Neuronal stem cell (in vitro differentiated cells): ENCODE measurements at regions not wholly inside any gene's neighbourhood (a gene's known extent, or its start where the extent isn't known, plus 50 kb on each side); places are given as distances from the start of the nearest gene placed in this dataset.

ENCODE experiments used
- DNase-seq: peaks from one replicate; pipeline ENCODE4 v3.0.0-alpha.2; 2013; ENCODE audit warnings: low spot score
- H2AFZ ChIP-seq: one replicate; pipeline ENCODE4 v1.6.1; 2013; ENCODE audit warnings: mild to moderate bottlenecking, low read length, inconsistent platforms
- H2AK5ac ChIP-seq: 2 replicates; pipeline ENCODE4 v1.6.1; 2013; ENCODE audit warnings: low read depth, mild to moderate bottlenecking, inconsistent platforms, low read length, moderate library complexity, mixed read lengths
- H2BK120ac ChIP-seq: 2 replicates; pipeline ENCODE4 v1.6.1; 2013; ENCODE audit warnings: low read depth, mild to moderate bottlenecking, inconsistent platforms, low read length, moderate library complexity, mixed read lengths
- H2BK12ac ChIP-seq: one replicate; pipeline ENCODE4 v1.6.1; 2013; ENCODE audit warnings: low read length, inconsistent platforms
- H2BK15ac ChIP-seq: 2 replicates; pipeline ENCODE4 v1.6.1; 2013; ENCODE audit warnings: mild to moderate bottlenecking, low read length, inconsistent platforms, mixed read lengths
- H2BK5ac ChIP-seq: one replicate; pipeline ENCODE4 v1.6.1; 2013; ENCODE audit warnings: inconsistent platforms, mild to moderate bottlenecking, low read length, moderate library complexity
- H3K14ac ChIP-seq: one replicate; pipeline ENCODE4 v1.6.1; 2013; ENCODE audit warnings: low read length, inconsistent platforms
- H3K18ac ChIP-seq: 2 replicates; pipeline ENCODE4 v1.6.1; 2013; ENCODE audit warnings: low read length, inconsistent platforms
- H3K23ac ChIP-seq: 2 replicates; pipeline ENCODE4 v1.6.1; 2013; ENCODE audit warnings: low read depth, mild to moderate bottlenecking, mixed read lengths, low read length, inconsistent platforms; ENCODE audit not compliant: poor library complexity
- H3K27ac ChIP-seq: replicated peaks from 3 replicates; pipeline ENCODE4 v1.5.1; 2013; ENCODE audit warnings: low read length, inconsistent platforms
- H3K27me3 ChIP-seq, 3 experiments: 2 replicates each; pipeline ENCODE4 v1.6.1; 2013; ENCODE audit warnings: low read length in 3 of 3, mild to moderate bottlenecking in 2 of 3, inconsistent platforms in 1 of 3, low read depth in 1 of 3, mixed read lengths in 1 of 3, moderate library complexity in 1 of 3; ENCODE audit not compliant: control insufficient read depth in 3 of 3, insufficient read depth in 3 of 3
- H3K36me3 ChIP-seq, 2 donors: replicated peaks in 1 of 2; 2 replicates each; pipeline ENCODE4 v1.6.1; 2013; ENCODE audit warnings: low read length in 2 of 2; ENCODE audit not compliant: control insufficient read depth in 2 of 2, insufficient read depth in 2 of 2
- H3K4ac ChIP-seq: 2 replicates; pipeline ENCODE4 v1.6.1; 2013; ENCODE audit warnings: inconsistent platforms, mild to moderate bottlenecking, low read length, moderate library complexity
- H3K4me1 ChIP-seq, 2 donors: 1 replicate in 1 of 2; 2 replicates in 1 of 2; pipeline ENCODE4 v1.6.1; 2013; ENCODE audit warnings: low read length in 2 of 2, low read depth in 1 of 2; ENCODE audit not compliant: control insufficient read depth in 2 of 2, insufficient read depth in 1 of 2
- H3K4me2 ChIP-seq: one replicate; pipeline ENCODE4 v1.6.1; 2013; ENCODE audit warnings: mild to moderate bottlenecking, low read length, inconsistent platforms; ENCODE audit not compliant: insufficient read depth, poor library complexity, severe bottlenecking
- H3K4me3 ChIP-seq, 2 donors: 2 replicates each; pipeline ENCODE4 v1.5.1; 2013; ENCODE audit warnings: low read length in 2 of 2, mild to moderate bottlenecking in 2 of 2, inconsistent platforms in 1 of 2, moderate library complexity in 1 of 2
- H3K79me1 ChIP-seq: one replicate; pipeline ENCODE4 v1.6.1; 2013; ENCODE audit warnings: low read depth, mild to moderate bottlenecking, inconsistent platforms, low read length, moderate library complexity
- H3K9ac ChIP-seq: one replicate; pipeline ENCODE4 v1.6.1; 2013; ENCODE audit warnings: mild to moderate bottlenecking, low read depth, low read length, inconsistent platforms; ENCODE audit not compliant: poor library complexity
- H3K9me3 ChIP-seq, 2 donors: replicated peaks in 1 of 2; 2 replicates each; pipeline versions ENCODE3 to v1.6.1; 2013; ENCODE audit warnings: low read length in 2 of 2, mild to moderate bottlenecking in 2 of 2, inconsistent platforms in 1 of 2, low read depth in 1 of 2, mixed read lengths in 1 of 2, moderate library complexity in 1 of 2; ENCODE audit not compliant: control insufficient read depth in 2 of 2, insufficient read depth in 1 of 2
- H4K8ac ChIP-seq: one replicate; pipeline ENCODE4 v1.6.1; 2013; ENCODE audit warnings: low read depth, mild to moderate bottlenecking, inconsistent platforms, low read length, moderate library complexity
- H4K91ac ChIP-seq: one replicate; pipeline ENCODE4 v1.6.1; 2013; ENCODE audit warnings: low read length, low read depth, mild to moderate bottlenecking, inconsistent platforms; ENCODE audit not compliant: poor library complexity
- WGBS, 2 donors: extraction: QIAGEN DNeasy Blood & Tissue Kit; methylation state at CpG; one replicate each; pipeline ENCODE4 v1.1.7; 2013; ENCODE audit warnings: missing lambda C conversion rate in 2 of 2, mixed read lengths in 1 of 2; ENCODE audit not compliant: insufficient read length in 2 of 2, insufficient replicate concordance in 1 of 2; ENCODE audit errors: extremely low coverage in 2 of 2; 5-methylcytosine and 5-hydroxymethylcytosine counted together

GRCh38 chr2:188903740-188904139 is 70.4 kb upstream of the COL3A1 start:
- WGBS, 2 donors, result no CpG with 5 or more reads among the region's 1 CpG
- H3K9ac ChIP-seq, result no peak overlapping the region
- H2AFZ ChIP-seq, result no peak overlapping the region

GRCh38 chr2:188909036-188909435 is 65.1 kb upstream of the COL3A1 start:
- Histone ChIP-seq H3K79me1 (no peaks in the 10 kb centered on the region), H3K23ac (no peak overlapping the region), H3K9ac (no peak overlapping the region)

More at GRCh38 chr2:188903740-188904139, 70.4 kb upstream of the COL3A1 start:
- Histone ChIP-seq H3K4me3 (no peak overlapping the region), H3K9me3 (no peaks in the 10 kb centered on the region), H4K8ac (no peak overlapping the region), H3K27ac (no peak overlapping the region), H2AK5ac (no peak overlapping the region), H2BK15ac (no peak overlapping the region), H3K36me3 (no peaks in the 10 kb centered on the region), H3K4ac (no peak overlapping the region), H2BK12ac (no peak overlapping the region), H3K14ac (no peak overlapping the region), H3K4me2 (no peak overlapping the region), H2BK5ac (no peak overlapping the region), H4K91ac (no peak overlapping the region), H3K4me1 (no peaks in the 10 kb centered on the region), H3K18ac (no peak overlapping the region), H3K79me1 (no peaks in the 10 kb centered on the region), H3K23ac (no peak overlapping the region), H3K27me3 (no peaks in the 10 kb centered on the region), H2BK120ac (no peak overlapping the region)
- DNase-seq, result no peak

GRCh38 chr2:188916736-188917135 is 57.4 kb upstream of the COL3A1 start:
- Histone ChIP-seq H3K79me1 (no peaks in the 10 kb centered on the region), H3K9ac (no peak overlapping the region), H2AFZ (no peak overlapping the region), H2BK120ac (no peak overlapping the region), H3K4me1 (no peaks in the 10 kb centered on the region), H3K4ac (no peak overlapping the region), H3K14ac (no peak overlapping the region), H3K36me3 (no peaks in the 10 kb centered on the region), H3K23ac (no peak overlapping the region), H4K8ac (no peak overlapping the region), H4K91ac (no peak overlapping the region), H3K27me3 (no peaks in the 10 kb centered on the region), H3K18ac (no peak overlapping the region), H3K27ac (no peak overlapping the region), H2BK12ac (no peak overlapping the region), H2AK5ac (no peak overlapping the region), H2BK15ac (no peak overlapping the region), H3K9me3 (no peaks in the 10 kb centered on the region), H3K4me3 (no peak overlapping the region), H2BK5ac (no peak overlapping the region), H3K4me2 (no peak overlapping the region)
- no peak for DNase-seq

More at GRCh38 chr2:188909036-188909435, 65.1 kb upstream of the COL3A1 start:
- DNase-seq, result no peak
- no CpG with 5 or more reads among the region's 3 CpGs for whole genome bisulfite sequencing, 2 donors
- H3K36me3 ChIP-seq, result no peaks in the 10 kb centered on the region
- H2AFZ ChIP-seq, result no peak overlapping the region
- H3K4me1 ChIP-seq, result no peaks in the 10 kb centered on the region
- no peak overlapping the region for H2BK5ac ChIP-seq
- no peak overlapping the region for H2BK120ac ChIP-seq
- H3K27me3 ChIP-seq, result no peaks in the 10 kb centered on the region
- no peak overlapping the region for H3K4ac ChIP-seq
- H4K91ac ChIP-seq, result no peak overlapping the region
- no peak overlapping the region for H3K4me3 ChIP-seq
- no peak overlapping the region for H3K27ac ChIP-seq
- no peak overlapping the region for H3K4me2 ChIP-seq
- H3K9me3 ChIP-seq, result no peaks in the 10 kb centered on the region
- H2BK12ac ChIP-seq, result no peak overlapping the region
- no peak overlapping the region for H3K14ac ChIP-seq
- H2BK15ac ChIP-seq, result no peak overlapping the region
- H2AK5ac ChIP-seq, result no peak overlapping the region
- no peak overlapping the region for H3K18ac ChIP-seq
- H4K8ac ChIP-seq, result no peak overlapping the region

- Histone ChIP-seq H3K27ac (no peak overlapping the region), H3K14ac (no peak overlapping the region), H3K79me1 (no peaks in the 10 kb centered on the region), H3K9me3 (no peaks in the 10 kb centered on the region), H3K36me3 (no peaks in the 10 kb centered on the region), H3K18ac (no peak overlapping the region), H3K4me2 (no peak overlapping the region), H2BK5ac (no peak overlapping the region), H3K4me3 (no peak overlapping the region), H2BK15ac (no peak overlapping the region), H3K23ac (no peak overlapping the region), H3K27me3 (no peaks in the 10 kb centered on the region), H3K4ac (no peak overlapping the region), H3K9ac (no peak overlapping the region), H2BK120ac (no peak overlapping the region), H4K91ac (no peak overlapping the region), H2AK5ac (no peak overlapping the region), H2AFZ (no peak overlapping the region), H4K8ac (no peak overlapping the region), H3K4me1 (no peaks in the 10 kb centered on the region), H2BK12ac (no peak overlapping the region)
- no CpG with 5 or more reads among the region's 1 CpG for WGBS, 2 donors
- no peak for DNase-seq
Observed at GRCh38 chr2:188917632-188918031, 56.5 kb upstream of the COL3A1 start.
